ENCODE measurements at regions not wholly inside any gene's neighbourhood (a gene's known extent, or its start where the extent isn't known, plus 50 kb on each side); places are given as distances from the start of the nearest gene placed in this dataset.

DNA sequence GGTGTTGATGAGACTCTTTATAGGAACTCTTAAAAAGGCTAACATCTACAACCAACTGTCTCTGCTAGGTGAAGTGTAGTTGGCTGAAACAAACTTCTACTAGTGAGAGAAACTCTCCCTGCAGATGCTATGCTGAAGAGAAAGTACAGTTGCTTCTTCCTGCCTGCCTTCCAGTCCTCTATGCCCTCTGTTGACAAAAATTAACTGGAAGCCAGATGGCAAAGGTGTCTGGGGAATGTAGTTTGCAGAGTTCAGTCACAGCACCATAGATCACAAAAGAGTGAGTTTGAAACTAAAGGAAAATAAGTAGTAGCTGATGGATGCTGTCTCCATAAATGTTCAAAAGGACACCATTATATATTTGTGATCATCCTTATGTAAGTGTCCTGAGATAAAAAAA is 958.8 kb upstream of the NRXN1 start (continued):
- no peak for TF ChIP-seq ZNF687 (IDR thresholded peaks at IDR 0.05)

GRCh38 chr2:51986101-51986500 is 954.2 kb upstream of the NRXN1 start:
- no peaks in the 10 kb centered on the region for H3K36me3 ChIP-seq (ENCODE audit: control insufficient read depth in 2 of 2, insufficient read depth in 2 of 2, low read length in 1 of 2)
- no peak overlapping the region for H3K9ac ChIP-seq (ENCODE audit: control insufficient read depth, insufficient read depth, low read length)
- ChIA-PET SMC1A (ENCODE audit: uncharacterized antibody, unreplicated experiment) (no interaction called here), CTCF (no interaction called here), RAD21 (ENCODE audit: unreplicated experiment) (no interaction called here), POLR2A (no interaction called here)
- H3K4me1 ChIP-seq (ENCODE audit: control insufficient read depth, insufficient read depth, low read length): no peaks in the 10 kb centered on the region
- in situ Hi-C loops (cut with MboI): no loop called here
- 30% methylated on average over 2 of the region's 2 CpGs for WGBS (ENCODE audit: insufficient coverage, insufficient replicate concordance, low lambda C conversion rate, missing lambda C conversion rate)
- ATAC-seq: no peak
- FAIRE-seq: no peak
- no peaks in the 10 kb centered on the region for H4K20me1 ChIP-seq (ENCODE audit: control insufficient read depth, insufficient read depth)
- no peak overlapping the region for H3K27ac ChIP-seq (ENCODE audit: control insufficient read depth, insufficient read depth)
- H3K4me3 ChIP-seq: no peak overlapping the region
- no peaks in the 10 kb centered on the region for H3K9me3 ChIP-seq (replicated peaks; ENCODE audit: control insufficient read depth, insufficient read depth, low read length)
- intact Hi-C loops (cut with micrococcal nuclease; ENCODE audit: unreplicated experiment): no loop called here
- TF ChIP-seq, protein P1, sequence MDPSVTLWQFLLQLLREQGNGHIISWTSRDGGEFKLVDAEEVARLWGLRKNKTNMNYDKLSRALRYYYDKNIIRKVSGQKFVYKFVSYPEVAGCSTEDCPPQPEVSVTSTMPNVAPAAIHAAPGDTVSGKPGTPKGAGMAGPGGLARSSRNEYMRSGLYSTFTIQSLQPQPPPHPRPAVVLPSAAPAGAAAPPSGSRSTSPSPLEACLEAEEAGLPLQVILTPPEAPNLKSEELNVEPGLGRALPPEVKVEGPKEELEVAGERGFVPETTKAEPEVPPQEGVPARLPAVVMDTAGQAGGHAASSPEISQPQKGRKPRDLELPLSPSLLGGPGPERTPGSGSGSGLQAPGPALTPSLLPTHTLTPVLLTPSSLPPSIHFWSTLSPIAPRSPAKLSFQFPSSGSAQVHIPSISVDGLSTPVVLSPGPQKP (IDR thresholded peaks at IDR 0.05; ENCODE audit: low read depth, low read length): no peak
- DNase-seq (ENCODE audit: low read depth, low spot score): no peak
- BruUV-seq (replicated peaks): no TSS peak
- no peaks in the 10 kb centered on the region for H3K27me3 ChIP-seq (replicated peaks in 1 of 2; ENCODE audit: control insufficient read depth in 2 of 2, insufficient read depth in 2 of 2, low read length in 1 of 2)
- no peak overlapping the region for H3K4me2 ChIP-seq (ENCODE audit: control insufficient read depth, insufficient read depth)
- no peaks in the 10 kb centered on the region for H3K79me2 ChIP-seq (ENCODE audit: control insufficient read depth, insufficient read depth, low read length)
- H2AFZ ChIP-seq (ENCODE audit: control insufficient read depth, low read depth, low read length): no peak overlapping the region
